ENCODE measurements at regions not wholly inside any gene's neighbourhood (a gene's known extent, or its start where the extent isn't known, plus 50 kb on each side); places are given as distances from the start of the nearest gene placed in this dataset.

- Histone ChIP-seq H3K36me3 (no peaks in the 10 kb centered on the region), H3K9me3 (replicated peaks) (no peaks in the 10 kb centered on the region), H3K27ac (replicated peaks) (no peak overlapping the region), H3K4me1 (peaks cover 6% of the 10 kb centered on the region), H3K27me3 (ENCODE audit: low read depth) (no peaks in the 10 kb centered on the region), H3K4me3 (no peak overlapping the region)
- no peak for DNase-seq
- intact Hi-C loops (cut with micrococcal nuclease): no loop called here
- TF ChIP-seq CTCF (IDR thresholded peaks at IDR 0.05; ENCODE audit: borderline replicate concordance): no peak
Observed at GRCh38 chr15:96183867-96184266, 146.6 kb upstream of the NR2F2 start.

GRCh38 chr15:96184297-96184696 is 146.2 kb upstream of the NR2F2 start:
- no peak for DNase-seq
- Histone ChIP-seq H3K9me3 (replicated peaks) (no peaks in the 10 kb centered on the region), H3K27ac (replicated peaks) (no peak overlapping the region), H3K36me3 (no peaks in the 10 kb centered on the region), H3K4me3 (no peak overlapping the region), H3K4me1 (peaks cover 6% of the 10 kb centered on the region), H3K27me3 (ENCODE audit: low read depth) (no peaks in the 10 kb centered on the region)
- no peak for TF ChIP-seq CTCF (IDR thresholded peaks at IDR 0.05; ENCODE audit: borderline replicate concordance)
- intact Hi-C loops (cut with micrococcal nuclease): no loop called here

- H3K36me3 ChIP-seq: no peaks in the 10 kb centered on the region
- DNase-seq: no peak
- no peak for TF ChIP-seq CTCF (IDR thresholded peaks at IDR 0.05; ENCODE audit: borderline replicate concordance)
- no peaks in the 10 kb centered on the region for H3K27me3 ChIP-seq (ENCODE audit: low read depth)
- H3K9me3 ChIP-seq (replicated peaks): no peaks in the 10 kb centered on the region
- H3K27ac ChIP-seq (replicated peaks): no peak overlapping the region
- peaks cover 6% of the 10 kb centered on the region for H3K4me1 ChIP-seq
- intact Hi-C loops (cut with micrococcal nuclease): no loop called here
- no peak overlapping the region for H3K4me3 ChIP-seq
Observed at GRCh38 chr15:96186105-96186504, 144.4 kb upstream of the NR2F2 start.

DNA sequence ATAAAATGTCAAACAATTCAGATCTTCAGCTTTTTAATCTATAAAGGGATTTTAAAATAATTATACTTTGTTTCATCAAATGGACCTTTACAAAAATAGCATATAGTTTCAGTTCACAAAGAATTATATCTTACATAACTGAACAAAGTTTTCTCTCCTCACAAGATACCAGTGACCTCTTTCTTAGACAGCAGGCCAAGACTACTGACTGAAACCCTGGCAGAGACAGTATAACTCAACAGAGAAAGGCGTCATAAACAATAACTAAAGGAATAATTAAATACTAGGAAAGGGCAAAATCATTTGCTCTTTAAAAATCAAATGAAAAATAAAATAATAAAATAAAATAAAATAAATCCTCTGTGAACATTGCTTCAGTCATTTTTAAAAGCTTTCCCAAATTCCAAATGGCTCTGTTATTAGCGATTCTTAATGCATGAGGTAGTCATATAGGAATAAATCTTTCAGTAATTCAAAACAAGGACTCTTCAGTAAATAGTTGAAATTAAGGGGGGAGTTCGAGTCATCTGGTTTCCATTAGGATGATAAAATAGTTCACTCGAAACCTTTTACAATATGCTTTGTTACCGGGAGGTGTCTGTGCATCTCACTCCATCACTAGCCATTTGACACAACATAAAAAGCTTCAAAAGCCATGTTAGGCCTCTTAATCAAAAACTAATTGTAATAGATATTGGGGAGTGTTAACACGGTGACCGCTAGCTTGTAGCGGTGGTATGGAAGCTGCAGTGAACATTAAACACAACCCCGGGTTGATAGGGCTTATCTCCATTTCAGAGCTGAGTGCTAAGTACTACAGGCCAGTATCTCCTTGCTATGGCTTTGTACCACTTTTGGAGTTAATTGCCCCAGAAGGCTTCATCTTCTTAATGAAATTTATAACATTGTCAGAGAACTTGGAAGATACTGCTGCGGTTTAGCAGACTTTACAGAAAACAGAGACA is 142.9 kb upstream of the NR2F2 start:
- Histone ChIP-seq H3K4me1 (peaks cover 6% of the 10 kb centered on the region), H3K4me3 (no peak overlapping the region), H3K9me3 (replicated peaks) (no peaks in the 10 kb centered on the region), H3K27ac (replicated peaks) (no peak overlapping the region), H3K36me3 (no peaks in the 10 kb centered on the region), H3K27me3 (ENCODE audit: low read depth) (no peaks in the 10 kb centered on the region)
- no peak for TF ChIP-seq CTCF (IDR thresholded peaks at IDR 0.05; ENCODE audit: borderline replicate concordance)
- intact Hi-C loops (cut with micrococcal nuclease): no loop called here
- no peak for DNase-seq

GRCh38 chr15:96197721-96198120 is 132.8 kb upstream of the NR2F2 start:
- H3K4me3 ChIP-seq: no peak overlapping the region
- no peak for TF ChIP-seq CTCF (IDR thresholded peaks at IDR 0.05; ENCODE audit: borderline replicate concordance)
- H3K36me3 ChIP-seq: no peaks in the 10 kb centered on the region
- no peaks in the 10 kb centered on the region for H3K4me1 ChIP-seq
- H3K27me3 ChIP-seq (ENCODE audit: low read depth): peaks cover 9% of the 10 kb centered on the region
- intact Hi-C loops (cut with micrococcal nuclease): no loop called here
- DNase-seq: no peak
- H3K27ac ChIP-seq (replicated peaks): no peak overlapping the region
- H3K9me3 ChIP-seq (replicated peaks): no peaks in the 10 kb centered on the region

All from left ventricle myocardium inferior (tissue), 1 donor.